GM21390 (cell line): ENCODE measurements at regions not wholly inside any gene's neighbourhood (a gene's known extent, or its start where the extent isn't known, plus 50 kb on each side); places are given as distances from the start of the nearest gene placed in this dataset.

Experiments
- ATAC-seq: cut with Tn5 transposase; IDR thresholded peaks from one replicate; pipeline ENCODE4 v1.9.1; 2021; ENCODE audit not compliant: unreplicated experiment

- no peak for ATAC-seq
Observed at GRCh38 chr6:88359530-88360202, 193.5 kb upstream of the CNR1 start.

GRCh38 chr6:88358846-88359245 lies 192.7 kb upstream of the CNR1 start:
- ATAC-seq: no peak

- no peak for ATAC-seq
Observed at GRCh38 chr6:88349511-88349910, 183.4 kb upstream of the CNR1 start.

GRCh38 chr6:88342336-88342735 lies 176.2 kb upstream of the CNR1 start:
- no peak for ATAC-seq

GRCh38 chr6:88339761-88340160 lies 173.6 kb upstream of the CNR1 start:
- no peak for ATAC-seq

GRCh38 chr6:88321306-88321705 lies 155.2 kb upstream of the CNR1 start:
- ATAC-seq: no peak

GRCh38 chr6:88311561-88311960 lies 145.4 kb upstream of the CNR1 start:
- no peak for ATAC-seq

GRCh38 chr6:88304520-88304919 lies 138.4 kb upstream of the CNR1 start:
- no peak for ATAC-seq

GRCh38 chr6:88302769-88303225 lies 136.7 kb upstream of the CNR1 start:
- no peak for ATAC-seq

GRCh38 chr6:88301888-88302768 lies 136.0 kb upstream of the CNR1 start:
- ATAC-seq: no peak

- no peak for ATAC-seq
Observed at GRCh38 chr6:88301256-88301655, 135.1 kb upstream of the CNR1 start.

GRCh38 chr6:88298066-88298845 lies 132.1 kb upstream of the CNR1 start:
- no peak for ATAC-seq

GRCh38 chr6:88296694-88297093 lies 130.5 kb upstream of the CNR1 start:
- no peak for ATAC-seq

- no peak for ATAC-seq
Observed at GRCh38 chr6:88295663-88296062, 129.5 kb upstream of the CNR1 start.

- ATAC-seq: no peak
Observed at GRCh38 chr6:88294702-88295101, 128.6 kb upstream of the CNR1 start.

- no peak for ATAC-seq
Observed at GRCh38 chr6:88290411-88290810, 124.3 kb upstream of the CNR1 start.

- no peak for ATAC-seq
Observed at GRCh38 chr6:88287696-88288095, 121.5 kb upstream of the CNR1 start.

GRCh38 chr6:88276331-88276730 lies 110.2 kb upstream of the CNR1 start:
- ATAC-seq: no peak

- no peak for ATAC-seq
Observed at GRCh38 chr6:88268508-88268907, 102.4 kb upstream of the CNR1 start.

- no peak for ATAC-seq
Observed at GRCh38 chr6:88266126-88266525, 100.0 kb upstream of the CNR1 start.

GRCh38 chr6:88263591-88263990 lies 97.4 kb upstream of the CNR1 start:
- no peak for ATAC-seq

- ATAC-seq: no peak
Observed at GRCh38 chr6:88262332-88262731, 96.2 kb upstream of the CNR1 start.
